ENCODE measurements at regions not wholly inside any gene's neighbourhood (a gene's known extent, or its start where the extent isn't known, plus 50 kb on each side); places are given as distances from the start of the nearest gene placed in this dataset.

- no peak for DNase-seq (ENCODE audit: low read depth)
- no peak for TF ChIP-seq CTCF (IDR thresholded peaks at IDR 0.05; ENCODE audit: insufficient read depth, low read depth, low read length, missing control alignments)
- no peak overlapping the region for H3K4me3 ChIP-seq (ENCODE audit: low read length)
These were observed 240.4 kb downstream of the CDC5L start for GRCh38 chr6:44627883-44628271.

- DNase-seq (ENCODE audit: low read depth) = no peak
- no peak overlapping the region for H3K4me3 ChIP-seq (ENCODE audit: low read length)
- no peak for TF ChIP-seq CTCF (IDR thresholded peaks at IDR 0.05; ENCODE audit: insufficient read depth, low read depth, low read length, missing control alignments)
These were observed 240.8 kb downstream of the CDC5L start for GRCh38 chr6:44628347-44628746.

GRCh38 chr6:44629636-44630035 lies 242.1 kb downstream of the CDC5L start:
- no peak for DNase-seq (ENCODE audit: low read depth)
- H3K4me3 ChIP-seq (ENCODE audit: low read length) = no peak overlapping the region
- no peak for TF ChIP-seq CTCF (IDR thresholded peaks at IDR 0.05; ENCODE audit: insufficient read depth, low read depth, low read length, missing control alignments)

GRCh38 chr6:44630125-44631028 lies 242.9 kb downstream of the CDC5L start:
- peak; percentile 61 for DNase-seq (ENCODE audit: low read depth)
- peak; percentile 59 for TF ChIP-seq CTCF (IDR thresholded peaks at IDR 0.05; ENCODE audit: insufficient read depth, low read depth, low read length, missing control alignments)
- no peak overlapping the region for H3K4me3 ChIP-seq (ENCODE audit: low read length)

GRCh38 chr6:44631968-44632367 lies 244.5 kb downstream of the CDC5L start:
- no peak overlapping the region for H3K4me3 ChIP-seq (ENCODE audit: low read length)
- no peak for DNase-seq (ENCODE audit: low read depth)
- no peak for TF ChIP-seq CTCF (IDR thresholded peaks at IDR 0.05; ENCODE audit: insufficient read depth, low read depth, low read length, missing control alignments)

GRCh38 chr6:44634321-44634720 lies 246.8 kb downstream of the CDC5L start:
- DNase-seq (ENCODE audit: low read depth) = no peak
- TF ChIP-seq CTCF (IDR thresholded peaks at IDR 0.05; ENCODE audit: insufficient read depth, low read depth, low read length, missing control alignments) = no peak
- H3K4me3 ChIP-seq (ENCODE audit: low read length) = no peak overlapping the region

- DNase-seq (ENCODE audit: low read depth) = no peak
- no peak overlapping the region for H3K4me3 ChIP-seq (ENCODE audit: low read length)
- no peak for TF ChIP-seq CTCF (IDR thresholded peaks at IDR 0.05; ENCODE audit: insufficient read depth, low read depth, low read length, missing control alignments)
These were observed 248.0 kb downstream of the CDC5L start for GRCh38 chr6:44635486-44635885.

Measured in epithelial cell of esophagus (primary cell).